Neural progenitor cell (in vitro differentiated cells): ENCODE measurements at regions not wholly inside any gene's neighbourhood (a gene's known extent, or its start where the extent isn't known, plus 50 kb on each side); places are given as distances from the start of the nearest gene placed in this dataset.

Experiments used
- CTCF ChIP-seq: fragments of 200-600 bp; sonication (generic); IDR thresholded peaks from 2 replicates; pipeline ENCODE4 v1.5.1; 2017; ENCODE audit warnings: antibody characterized with exemption, mild to moderate bottlenecking
- EZH2 ChIP-seq: fragments of 200-600 bp; sonication (generic); IDR thresholded peaks from 2 replicates; pipeline ENCODE4 v1.6.1; 2017; ENCODE audit warnings: antibody characterized with exemption, mild to moderate bottlenecking, moderate library complexity
- EZH2phosphoT487 ChIP-seq: fragments of 200-600 bp; sonication (generic); IDR thresholded peaks from 2 replicates; pipeline ENCODE4 v1.6.1; 2017; ENCODE audit warnings: antibody characterized with exemption

- TF ChIP-seq CTCF (no peak), EZH2phosphoT487 (no peak), EZH2 (no peak)
Observed at GRCh38 chr5:84603568-84604185, 219.0 kb upstream of the EDIL3 start.
